Bronchial epithelial cell (primary cell): ENCODE measurements at regions not wholly inside any gene's neighbourhood (a gene's known extent, or its start where the extent isn't known, plus 50 kb on each side); places are given as distances from the start of the nearest gene placed in this dataset.

ENCODE experiments used
- DNase-seq: peaks from one replicate; pipeline ENCODE4 v3.0.0-alpha.2; 2010; ENCODE audit warnings: low read depth
- FAIRE-seq: peaks from 2 replicates; lab custom pipeline; 2011; peaks lifted over from hg19 to GRCh38; lab: Jason Lieb, UNC
- H3K27me3 ChIP-seq: 2 replicates; pipeline ENCODE4 v1.5.1; 2011; ENCODE audit warnings: low read length; ENCODE audit not compliant: control insufficient read depth, insufficient read depth
- H3K36me3 ChIP-seq: 2 replicates; pipeline ENCODE4 v1.5.1; 2011; ENCODE audit warnings: low read length; ENCODE audit not compliant: control insufficient read depth, insufficient read depth
- H3K4me3 ChIP-seq: 2 replicates; pipeline ENCODE4 v1.5.1; 2011; ENCODE audit warnings: mild to moderate bottlenecking, low read depth, low read length, control low read depth
- TF ChIP-seq, protein P1 (sequence below): IDR thresholded peaks from 2 replicates; pipeline ENCODE4 v1.5.1; 2011; ENCODE audit warnings: mild to moderate bottlenecking, moderate library complexity, low read length, control low read depth, inconsistent platforms; ENCODE audit not compliant: insufficient read depth, severe bottlenecking

GRCh38 chr4:159015841-159016240, 87.0 kb upstream of the RAPGEF2 start:
- Histone ChIP-seq H3K36me3 (no peaks in the 10 kb centered on the region), H3K27me3 (no peaks in the 10 kb centered on the region), H3K4me3 (no peak overlapping the region)
- FAIRE-seq (no peak), DNase-seq (no peak)
- TF ChIP-seq, protein P1, sequence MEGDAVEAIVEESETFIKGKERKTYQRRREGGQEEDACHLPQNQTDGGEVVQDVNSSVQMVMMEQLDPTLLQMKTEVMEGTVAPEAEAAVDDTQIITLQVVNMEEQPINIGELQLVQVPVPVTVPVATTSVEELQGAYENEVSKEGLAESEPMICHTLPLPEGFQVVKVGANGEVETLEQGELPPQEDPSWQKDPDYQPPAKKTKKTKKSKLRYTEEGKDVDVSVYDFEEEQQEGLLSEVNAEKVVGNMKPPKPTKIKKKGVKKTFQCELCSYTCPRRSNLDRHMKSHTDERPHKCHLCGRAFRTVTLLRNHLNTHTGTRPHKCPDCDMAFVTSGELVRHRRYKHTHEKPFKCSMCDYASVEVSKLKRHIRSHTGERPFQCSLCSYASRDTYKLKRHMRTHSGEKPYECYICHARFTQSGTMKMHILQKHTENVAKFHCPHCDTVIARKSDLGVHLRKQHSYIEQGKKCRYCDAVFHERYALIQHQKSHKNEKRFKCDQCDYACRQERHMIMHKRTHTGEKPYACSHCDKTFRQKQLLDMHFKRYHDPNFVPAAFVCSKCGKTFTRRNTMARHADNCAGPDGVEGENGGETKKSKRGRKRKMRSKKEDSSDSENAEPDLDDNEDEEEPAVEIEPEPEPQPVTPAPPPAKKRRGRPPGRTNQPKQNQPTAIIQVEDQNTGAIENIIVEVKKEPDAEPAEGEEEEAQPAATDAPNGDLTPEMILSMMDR: no peak

DNA sequence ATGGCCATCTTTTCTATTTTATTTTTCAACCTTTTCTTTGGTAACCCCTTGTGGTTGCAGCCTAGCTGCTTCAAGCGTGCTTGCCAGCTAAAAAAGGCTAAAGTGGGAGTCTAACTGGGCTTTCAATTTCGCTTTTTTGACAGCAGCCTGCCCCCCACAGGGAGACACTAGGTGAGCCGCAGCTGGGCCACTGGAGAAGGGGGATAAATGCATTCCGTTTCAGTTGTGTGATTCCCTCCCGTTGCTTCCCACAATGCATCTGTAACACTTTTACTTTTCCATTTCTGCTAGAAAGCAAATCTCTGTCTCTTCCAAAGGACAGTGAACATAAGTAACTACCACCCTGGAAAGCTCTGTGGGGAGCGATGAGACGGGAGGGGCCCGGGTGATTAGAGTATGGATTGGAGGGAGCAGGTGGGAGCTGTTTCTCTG, 86.3 kb upstream of the RAPGEF2 start:
- TF ChIP-seq, protein P1: no peak
- no peak for DNase-seq
- FAIRE-seq: no peak
- no peak overlapping the region for H3K4me3 ChIP-seq
- no peaks in the 10 kb centered on the region for H3K36me3 ChIP-seq
- H3K27me3 ChIP-seq: no peaks in the 10 kb centered on the region

DNA sequence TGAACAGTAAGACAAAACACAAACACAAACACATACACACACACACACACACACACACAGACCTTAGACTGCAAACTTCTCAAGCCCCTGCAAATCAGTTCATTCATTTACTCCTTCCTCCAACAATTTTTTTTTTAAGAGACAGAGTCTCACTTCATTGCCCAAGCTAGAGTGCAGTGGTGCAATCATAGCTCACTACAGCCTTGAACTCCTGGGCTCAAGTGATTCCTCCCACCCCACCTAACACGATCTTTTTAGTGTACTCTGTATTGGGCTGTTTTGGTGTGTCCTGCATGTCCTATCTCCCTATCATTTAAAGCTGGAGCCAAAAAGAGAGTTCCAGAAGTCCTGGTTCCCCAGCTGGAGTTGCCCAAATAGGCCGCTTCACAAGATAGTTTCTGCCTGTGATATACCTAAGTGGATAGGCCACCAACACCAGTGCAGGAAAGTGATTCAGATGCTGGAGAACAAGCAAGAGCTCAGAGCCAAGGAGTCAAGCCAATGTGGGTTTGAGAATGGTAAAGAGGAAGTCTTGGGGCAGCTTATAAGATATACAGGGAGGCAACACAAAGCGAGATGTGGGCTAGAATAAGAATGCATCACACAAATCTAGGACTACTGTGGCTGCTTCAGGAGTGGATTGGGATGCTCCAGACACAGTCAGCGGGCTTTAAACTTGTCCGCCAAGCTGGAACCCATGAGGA, 85.4 kb upstream of the RAPGEF2 start:
- DNase-seq (no peak), FAIRE-seq (peak; percentile 7)
- TF ChIP-seq, protein P1: no peak
- H3K4me3 ChIP-seq: no peak overlapping the region
- H3K27me3 ChIP-seq: no peaks in the 10 kb centered on the region
- no peaks in the 10 kb centered on the region for H3K36me3 ChIP-seq

- no peak for FAIRE-seq
- TF ChIP-seq, protein P1: no peak
- no peak overlapping the region for H3K4me3 ChIP-seq
- no peaks in the 10 kb centered on the region for H3K36me3 ChIP-seq
- no peaks in the 10 kb centered on the region for H3K27me3 ChIP-seq
- DNase-seq: no peak
These were observed 84.7 kb upstream of the RAPGEF2 start for GRCh38 chr4:159018062-159018629.

DNA sequence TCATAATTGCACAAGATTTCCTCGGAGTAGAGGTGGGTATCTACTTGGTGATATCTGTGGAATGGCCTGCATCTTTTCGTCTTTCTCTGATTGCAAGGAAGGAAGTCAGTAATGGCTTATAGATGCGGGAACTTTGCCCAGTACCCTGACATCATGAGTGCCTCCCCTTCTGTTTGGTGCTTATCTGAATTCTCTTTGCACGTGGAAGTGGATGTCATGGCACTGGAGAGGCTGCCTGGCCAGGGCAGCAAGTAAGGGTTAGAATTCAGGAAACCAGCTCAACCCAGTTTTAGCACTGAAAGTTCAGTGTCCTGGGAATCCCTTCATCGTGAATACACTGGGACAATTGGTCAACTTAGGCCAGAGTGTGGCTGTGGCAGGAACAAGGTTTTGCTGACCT, 83.5 kb upstream of the RAPGEF2 start:
- DNase-seq (no peak), FAIRE-seq (no peak)
- TF ChIP-seq, protein P1: no peak
- Histone ChIP-seq H3K36me3 (no peaks in the 10 kb centered on the region), H3K4me3 (no peak overlapping the region), H3K27me3 (no peaks in the 10 kb centered on the region)
